GM12865 (cell line): ENCODE measurements at regions not wholly inside any gene's neighbourhood (a gene's known extent, or its start where the extent isn't known, plus 50 kb on each side); places are given as distances from the start of the nearest gene placed in this dataset.

Experiments used
- DNase-seq: peaks from one replicate; pipeline ENCODE4 v3.0.0; 2010; ENCODE audit warnings: low read depth
- H3K4me3 ChIP-seq: 2 replicates; pipeline ENCODE4 v1.5.1; 2011; ENCODE audit warnings: mild to moderate bottlenecking, low read depth, low read length, control low read depth
- TF ChIP-seq, protein P1 (sequence below): IDR thresholded peaks from 2 replicates; pipeline ENCODE4 v1.5.1; 2011; ENCODE audit warnings: low read length, control low read depth, low read depth, inconsistent platforms; ENCODE audit not compliant: insufficient read depth; ENCODE audit errors: missing control alignments

GRCh38 chr2:57849843-57850242 is 196.8 kb upstream of the VRK2 start:
- DNase-seq = no peak
- no peak overlapping the region for H3K4me3 ChIP-seq
- TF ChIP-seq, protein P1, sequence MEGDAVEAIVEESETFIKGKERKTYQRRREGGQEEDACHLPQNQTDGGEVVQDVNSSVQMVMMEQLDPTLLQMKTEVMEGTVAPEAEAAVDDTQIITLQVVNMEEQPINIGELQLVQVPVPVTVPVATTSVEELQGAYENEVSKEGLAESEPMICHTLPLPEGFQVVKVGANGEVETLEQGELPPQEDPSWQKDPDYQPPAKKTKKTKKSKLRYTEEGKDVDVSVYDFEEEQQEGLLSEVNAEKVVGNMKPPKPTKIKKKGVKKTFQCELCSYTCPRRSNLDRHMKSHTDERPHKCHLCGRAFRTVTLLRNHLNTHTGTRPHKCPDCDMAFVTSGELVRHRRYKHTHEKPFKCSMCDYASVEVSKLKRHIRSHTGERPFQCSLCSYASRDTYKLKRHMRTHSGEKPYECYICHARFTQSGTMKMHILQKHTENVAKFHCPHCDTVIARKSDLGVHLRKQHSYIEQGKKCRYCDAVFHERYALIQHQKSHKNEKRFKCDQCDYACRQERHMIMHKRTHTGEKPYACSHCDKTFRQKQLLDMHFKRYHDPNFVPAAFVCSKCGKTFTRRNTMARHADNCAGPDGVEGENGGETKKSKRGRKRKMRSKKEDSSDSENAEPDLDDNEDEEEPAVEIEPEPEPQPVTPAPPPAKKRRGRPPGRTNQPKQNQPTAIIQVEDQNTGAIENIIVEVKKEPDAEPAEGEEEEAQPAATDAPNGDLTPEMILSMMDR = no peak

GRCh38 chr2:57850415-57851130 is 196.0 kb upstream of the VRK2 start:
- no peak for DNase-seq
- H3K4me3 ChIP-seq = no peak overlapping the region

GRCh38 chr2:57855212-57855611 is 191.4 kb upstream of the VRK2 start:
- DNase-seq = no peak
- TF ChIP-seq, protein P1 = no peak

More at GRCh38 chr2:57850415-57851130, 196.0 kb upstream of the VRK2 start:
- TF ChIP-seq, protein P1 = no peak

GRCh38 chr2:57859755-57860154 is 186.9 kb upstream of the VRK2 start:
- H3K4me3 ChIP-seq = no peak overlapping the region
- TF ChIP-seq, protein P1 = no peak
- no peak for DNase-seq

More at GRCh38 chr2:57855212-57855611, 191.4 kb upstream of the VRK2 start:
- H3K4me3 ChIP-seq = no peak overlapping the region

DNA sequence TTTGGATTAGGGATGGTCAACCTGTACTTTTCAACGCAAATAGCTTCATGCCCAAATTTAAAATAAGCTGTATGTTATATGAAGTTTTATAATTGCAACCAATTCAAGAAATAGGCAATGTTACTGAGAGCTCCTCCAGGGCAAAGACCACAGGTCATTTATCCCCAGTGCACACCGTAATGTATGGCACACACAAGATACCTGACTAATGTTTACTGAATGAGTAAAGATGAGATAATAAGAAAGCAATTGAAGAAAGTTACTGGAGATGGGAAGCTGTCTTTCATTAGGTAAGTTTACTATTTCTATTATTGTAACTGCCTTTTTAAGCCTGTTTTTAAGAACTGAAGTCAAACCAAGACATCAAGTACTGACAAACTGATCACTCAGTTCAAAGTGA is 184.5 kb upstream of the VRK2 start:
- DNase-seq = no peak
- TF ChIP-seq, protein P1 = no peak
- no peak overlapping the region for H3K4me3 ChIP-seq

- H3K4me3 ChIP-seq = no peak overlapping the region
- TF ChIP-seq, protein P1 = no peak
- DNase-seq = no peak
Observed at GRCh38 chr2:57862727-57863126, 183.9 kb upstream of the VRK2 start.

DNA sequence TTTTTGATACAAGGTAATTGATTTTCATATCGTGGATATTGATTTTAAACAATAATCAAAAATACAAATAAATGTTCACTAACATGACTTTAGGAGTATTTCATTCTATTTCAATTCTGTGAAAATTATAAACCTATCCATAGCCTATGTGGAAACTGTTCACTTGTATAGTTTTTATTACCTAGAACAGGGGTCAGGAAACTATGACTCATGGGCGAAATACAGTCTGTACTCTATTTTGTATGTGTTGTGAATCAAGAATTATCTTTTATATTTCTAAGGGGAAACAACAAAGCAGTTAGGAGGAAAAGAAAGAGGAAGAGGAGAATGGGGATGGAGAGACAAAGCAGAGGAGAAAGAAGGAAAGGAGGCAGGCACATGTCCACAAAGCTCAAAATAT is 181.7 kb upstream of the VRK2 start:
- no peak overlapping the region for H3K4me3 ChIP-seq
- DNase-seq = no peak
- TF ChIP-seq, protein P1 = no peak
